GM21360 (cell line): ENCODE measurements at regions not wholly inside any gene's neighbourhood (a gene's known extent, or its start where the extent isn't known, plus 50 kb on each side); places are given as distances from the start of the nearest gene placed in this dataset.

Experiments
- ATAC-seq: cut with Tn5 transposase; IDR thresholded peaks from one replicate; pipeline ENCODE4 v1.9.1; 2021; ENCODE audit warnings: mild to moderate bottlenecking, moderate library complexity; ENCODE audit not compliant: unreplicated experiment

DNA sequence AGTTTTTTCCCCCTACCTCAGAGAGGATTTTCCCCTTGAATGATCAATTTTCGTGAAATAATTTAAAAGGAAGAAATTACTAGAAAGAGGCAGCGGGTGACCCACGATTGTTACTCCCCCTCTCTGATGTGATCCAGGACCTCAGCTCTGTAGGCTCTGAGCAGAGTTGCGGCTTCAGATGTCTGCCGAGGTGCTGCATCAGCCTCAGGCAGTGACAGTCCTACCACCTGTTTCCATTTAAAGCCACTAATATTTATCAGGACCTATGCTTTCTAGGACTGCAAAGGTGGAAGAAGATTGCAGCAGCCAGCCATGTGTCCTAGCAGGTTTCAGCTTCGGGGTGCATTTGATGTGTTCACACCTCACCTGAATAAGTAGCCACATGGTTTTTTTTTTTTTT is 294.8 kb upstream of the C2CD4B start:
- no peak for ATAC-seq

DNA sequence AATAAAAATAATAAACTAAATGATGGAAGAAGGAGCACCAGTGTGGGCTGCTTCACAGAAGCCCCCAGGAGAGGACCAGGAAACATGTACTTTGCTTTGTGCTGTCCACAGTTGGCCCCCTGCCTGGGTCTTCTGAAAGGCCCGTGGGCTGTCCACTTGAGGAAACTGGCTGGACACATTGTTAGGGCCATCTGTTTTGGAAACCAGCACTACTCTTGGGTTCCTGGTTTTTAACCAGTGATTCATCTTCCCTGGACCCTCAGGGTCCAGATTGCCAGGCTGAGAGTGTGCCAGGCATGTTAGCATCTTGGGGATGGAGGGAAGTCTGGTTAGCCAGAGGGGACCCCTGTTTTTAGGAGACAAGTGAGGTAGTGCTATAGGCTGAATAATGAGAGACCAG is 297.2 kb upstream of the C2CD4B start:
- no peak for ATAC-seq

DNA sequence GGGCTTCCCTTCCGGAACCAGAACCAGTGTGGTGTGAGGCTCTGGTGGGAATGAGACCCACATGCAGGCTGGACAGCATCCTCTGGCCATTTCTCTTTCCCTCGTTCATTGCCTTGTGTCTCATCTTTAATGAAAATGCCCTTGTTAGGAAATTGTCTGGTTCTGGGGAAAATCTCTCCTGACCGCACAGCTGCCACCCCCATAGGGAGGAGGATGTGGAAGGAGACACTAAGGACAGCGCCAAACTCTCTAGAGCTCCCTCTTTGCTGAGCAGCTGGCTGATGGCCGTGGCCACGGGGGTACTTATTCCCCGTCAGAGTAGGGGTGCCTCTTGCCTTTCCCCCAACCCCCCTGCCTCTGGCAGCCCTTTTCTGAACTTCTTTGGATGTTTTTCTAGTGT is 297.6 kb upstream of the C2CD4B start:
- ATAC-seq, result no peak

DNA sequence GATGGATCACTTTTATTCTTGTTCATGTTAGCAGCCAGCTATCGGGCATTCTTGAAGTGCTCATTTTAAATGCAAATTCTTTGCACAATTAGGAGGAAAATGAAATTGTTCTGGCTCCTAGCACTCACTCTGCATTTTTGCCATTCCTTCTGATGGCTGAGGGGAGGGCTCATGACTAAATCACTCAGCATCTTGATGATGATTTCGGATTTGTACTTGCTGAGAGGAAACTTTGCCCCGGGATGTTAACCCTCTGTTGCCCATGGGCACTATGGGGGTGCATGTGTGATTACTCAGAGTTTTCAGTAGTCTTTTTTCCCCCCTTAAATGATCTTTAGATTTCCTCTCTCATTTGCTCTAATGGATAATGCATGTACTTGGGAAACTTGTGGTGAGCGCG is 299.6 kb upstream of the C2CD4B start:
- no peak for ATAC-seq

DNA sequence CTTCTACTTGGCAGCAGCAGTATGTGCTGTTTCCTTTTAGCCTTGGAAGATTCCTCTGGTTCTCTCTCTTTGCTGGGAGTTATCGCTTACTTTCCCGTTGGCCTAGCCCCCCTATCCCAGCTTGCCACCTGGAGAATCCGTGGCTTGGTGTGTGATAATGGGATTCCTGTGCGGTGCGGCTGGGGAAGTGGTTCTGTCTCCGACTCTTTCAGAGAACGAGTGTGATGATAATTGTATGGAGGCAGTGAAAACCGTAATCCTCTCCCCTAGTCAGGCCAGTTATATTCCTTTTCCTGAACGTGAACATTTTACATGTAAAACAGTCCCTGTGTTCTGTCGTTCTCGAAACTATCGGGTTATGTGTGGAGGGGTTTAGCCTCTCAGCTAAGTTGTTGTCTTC is 300.1 kb upstream of the C2CD4B start:
- no peak for ATAC-seq

DNA sequence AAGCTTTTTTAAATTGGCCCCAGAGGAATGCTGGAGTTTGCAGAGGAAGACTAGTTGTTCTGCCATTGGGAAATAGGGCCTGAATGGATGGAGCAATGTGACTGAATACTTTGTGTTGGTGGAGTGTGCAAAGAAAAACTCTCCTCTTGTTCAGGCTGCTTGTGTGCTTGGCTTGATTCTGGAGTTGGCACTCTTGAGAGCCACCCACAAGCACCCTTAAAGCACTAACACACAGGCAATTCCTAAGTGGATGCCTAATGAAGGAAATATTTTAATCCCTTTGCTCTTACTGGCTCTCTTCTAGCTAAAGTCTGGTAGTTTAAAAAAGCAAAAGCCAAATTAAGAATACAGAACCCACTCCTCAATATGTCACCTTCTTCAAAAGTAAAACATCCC is 304.4 kb upstream of the C2CD4B start:
- no peak for ATAC-seq

DNA sequence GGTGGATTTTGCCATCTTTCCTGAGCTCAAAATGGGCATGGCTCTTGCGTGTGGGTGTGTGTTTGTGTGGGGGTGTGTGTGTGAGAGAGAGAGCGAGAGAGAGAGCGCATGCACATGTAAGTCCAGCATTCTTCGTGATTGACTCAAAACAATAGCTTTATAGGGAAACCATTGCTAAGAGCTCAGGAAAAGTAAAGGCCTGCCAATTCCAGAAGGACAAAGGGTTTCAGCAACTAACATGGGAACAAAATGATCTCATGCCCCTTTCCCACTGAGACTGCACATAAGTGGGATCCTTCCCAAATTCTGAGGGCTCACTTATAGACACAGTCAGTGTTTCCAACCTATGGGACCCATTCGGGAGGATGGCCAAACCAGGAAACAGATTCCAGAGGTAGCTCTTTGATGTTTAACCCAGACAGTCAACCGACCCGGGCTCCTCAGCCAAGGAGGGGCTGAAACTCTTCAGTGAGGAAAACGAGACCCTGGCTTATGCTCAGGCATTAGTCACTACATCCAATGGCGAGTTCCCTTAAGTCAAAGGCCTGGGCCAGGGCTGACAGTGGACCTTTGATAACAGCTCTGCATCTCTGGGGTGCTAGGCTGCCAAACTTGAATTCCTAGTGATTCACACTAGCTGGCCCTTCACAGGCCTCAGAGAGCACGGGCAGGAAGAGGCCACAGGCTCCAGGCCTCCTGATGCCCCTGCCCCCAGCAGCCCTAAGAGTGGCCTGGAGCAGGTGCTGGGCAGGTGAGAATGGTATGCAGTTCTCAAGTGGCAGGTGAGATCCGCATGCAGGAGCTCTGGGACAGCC is 305.0 kb upstream of the C2CD4B start:
- no peak for ATAC-seq

DNA sequence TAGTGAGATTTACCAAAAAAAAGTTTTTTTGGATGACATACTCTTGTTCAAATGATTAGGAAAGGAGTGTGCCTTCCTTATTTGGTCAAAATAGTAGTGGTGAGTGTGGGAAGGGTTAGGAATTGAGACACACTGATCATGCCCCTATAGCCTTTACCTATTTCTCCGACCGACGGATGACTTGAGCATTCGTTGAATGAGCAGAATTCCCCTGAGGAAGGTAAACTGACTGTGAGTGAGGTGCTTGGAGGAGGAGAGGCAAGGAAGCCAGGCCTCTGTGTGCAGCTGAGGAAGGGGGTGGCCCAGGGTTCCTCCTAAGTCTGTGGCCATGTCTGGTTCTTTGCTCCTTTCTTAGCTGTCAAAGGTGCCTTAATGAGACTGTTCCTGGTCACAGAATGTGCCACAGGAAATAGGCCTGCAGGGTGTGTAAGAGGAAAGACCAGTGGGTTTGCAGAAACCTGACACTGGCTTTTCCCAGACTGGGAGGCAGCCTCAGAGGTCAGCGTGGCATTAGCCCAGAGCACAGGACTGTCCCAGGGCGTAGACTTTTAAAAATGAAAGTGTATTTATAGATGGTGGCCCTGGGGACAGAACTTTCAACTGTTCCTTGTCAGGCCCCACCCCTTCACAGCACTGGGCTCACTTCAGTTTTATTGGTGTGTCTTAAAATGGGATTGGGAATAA is 307.7 kb upstream of the C2CD4B start:
- ATAC-seq, result no peak

DNA sequence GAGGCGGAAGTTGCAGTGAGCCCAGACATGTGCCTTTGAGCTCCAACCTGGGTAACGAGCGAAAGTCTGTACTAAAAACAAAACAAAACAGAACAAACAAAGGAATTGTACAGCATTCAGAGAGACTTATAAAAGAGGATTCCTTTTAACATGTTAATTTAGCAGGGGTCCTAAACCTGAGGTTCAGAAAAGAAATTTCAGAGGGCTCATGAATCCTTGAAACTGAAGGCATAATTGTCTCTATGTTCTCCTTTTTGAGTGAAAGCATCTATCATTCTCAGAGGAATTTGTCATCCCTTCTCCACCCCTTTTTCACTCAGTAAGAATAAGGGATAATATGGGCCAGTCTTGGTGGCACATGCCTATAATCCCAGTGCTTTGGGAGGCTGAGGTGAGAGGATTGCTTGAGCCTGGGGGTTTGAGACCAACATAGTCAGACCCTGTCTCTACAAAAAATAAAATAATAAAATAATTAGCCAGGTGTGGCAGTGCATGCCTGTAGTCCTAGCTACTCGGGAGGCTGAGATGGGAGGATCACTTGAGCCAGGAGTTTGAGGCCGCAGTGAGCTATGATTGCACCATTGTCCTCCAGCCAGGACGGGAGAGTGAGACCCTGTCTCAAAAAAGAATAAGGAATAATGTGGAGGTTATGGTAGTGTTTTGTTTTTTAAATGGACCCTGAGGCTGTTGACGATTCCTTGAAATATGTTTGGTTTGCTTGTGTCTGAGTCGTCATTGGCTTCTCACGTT is 309.1 kb upstream of the C2CD4B start:
- ATAC-seq, result no peak

DNA sequence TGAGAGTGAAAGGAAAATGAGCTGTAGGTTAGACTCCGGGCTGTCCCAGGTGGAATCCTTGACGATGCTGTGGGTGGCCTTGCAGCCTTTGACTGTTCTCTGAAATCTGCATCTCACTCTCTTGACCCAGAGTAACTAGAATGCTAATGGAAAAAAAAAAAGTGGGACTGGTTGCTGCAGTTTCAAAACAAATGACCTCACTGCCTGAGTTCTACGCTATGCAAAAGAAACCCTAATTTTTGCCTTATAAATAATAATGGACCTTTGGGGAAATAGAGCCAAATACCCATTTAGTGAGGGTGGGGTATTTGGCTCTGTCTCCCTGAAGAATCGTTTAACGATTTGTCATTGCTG is 309.7 kb upstream of the C2CD4B start:
- no peak for ATAC-seq

DNA sequence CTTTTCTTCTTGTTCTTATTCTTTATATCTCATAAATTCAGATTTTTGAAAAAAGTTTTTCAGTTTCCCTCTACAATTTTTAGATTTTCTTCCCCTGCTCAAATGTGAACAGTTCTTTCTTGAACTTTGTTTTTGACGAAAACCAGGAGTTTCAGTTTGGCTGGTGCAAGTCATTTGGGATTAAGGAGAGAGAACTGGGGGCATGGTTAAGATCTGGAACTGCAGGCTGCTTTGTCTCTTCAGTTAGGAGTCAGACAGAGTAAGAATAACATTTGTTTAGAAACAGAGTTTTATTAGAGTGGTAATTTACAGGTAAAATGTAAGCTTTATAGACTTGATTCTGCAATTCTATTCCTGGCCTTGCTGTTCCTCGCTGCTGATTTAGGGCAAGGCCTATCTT is 310.5 kb upstream of the C2CD4B start:
- ATAC-seq, result no peak

DNA sequence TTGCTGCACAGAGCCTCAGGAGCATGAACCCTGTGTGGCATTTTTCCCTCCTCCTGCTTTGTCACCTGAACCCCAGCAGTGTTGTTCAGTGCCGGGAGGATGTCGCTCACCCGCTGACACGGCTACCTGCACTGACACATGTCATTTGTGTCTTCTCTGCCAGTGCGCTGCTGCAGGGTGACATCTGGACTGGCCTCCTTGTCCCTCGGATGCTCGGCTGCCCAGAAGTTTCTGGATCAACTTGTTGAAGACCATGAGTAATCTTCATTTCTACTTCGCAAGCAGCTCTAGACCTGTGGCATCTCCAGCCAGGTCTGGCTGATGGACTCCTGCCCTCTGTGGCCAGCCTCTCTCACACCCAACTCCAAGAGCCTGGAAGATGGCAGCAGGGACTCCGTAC is 311.1 kb upstream of the C2CD4B start:
- no peak for ATAC-seq

DNA sequence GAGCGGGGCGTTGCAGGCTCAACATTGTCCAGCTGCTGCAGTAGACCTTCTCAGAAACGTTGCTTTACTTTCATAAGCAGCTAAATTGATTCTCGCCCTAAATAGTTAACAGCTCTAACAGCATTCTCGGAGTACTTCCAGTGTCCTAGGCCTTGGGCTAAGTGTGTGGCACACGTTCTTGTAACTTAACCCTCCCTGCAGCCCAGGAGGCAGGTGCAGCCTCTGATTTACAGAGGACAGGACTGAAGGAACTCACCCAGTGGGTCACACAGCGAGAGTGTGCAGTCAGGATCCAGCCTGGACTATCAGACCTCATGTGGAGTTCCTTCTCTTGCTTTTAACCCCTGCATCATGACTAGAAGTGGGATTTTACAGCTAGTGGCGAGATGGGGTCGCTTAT is 312.8 kb upstream of the C2CD4B start:
- ATAC-seq, result no peak

DNA sequence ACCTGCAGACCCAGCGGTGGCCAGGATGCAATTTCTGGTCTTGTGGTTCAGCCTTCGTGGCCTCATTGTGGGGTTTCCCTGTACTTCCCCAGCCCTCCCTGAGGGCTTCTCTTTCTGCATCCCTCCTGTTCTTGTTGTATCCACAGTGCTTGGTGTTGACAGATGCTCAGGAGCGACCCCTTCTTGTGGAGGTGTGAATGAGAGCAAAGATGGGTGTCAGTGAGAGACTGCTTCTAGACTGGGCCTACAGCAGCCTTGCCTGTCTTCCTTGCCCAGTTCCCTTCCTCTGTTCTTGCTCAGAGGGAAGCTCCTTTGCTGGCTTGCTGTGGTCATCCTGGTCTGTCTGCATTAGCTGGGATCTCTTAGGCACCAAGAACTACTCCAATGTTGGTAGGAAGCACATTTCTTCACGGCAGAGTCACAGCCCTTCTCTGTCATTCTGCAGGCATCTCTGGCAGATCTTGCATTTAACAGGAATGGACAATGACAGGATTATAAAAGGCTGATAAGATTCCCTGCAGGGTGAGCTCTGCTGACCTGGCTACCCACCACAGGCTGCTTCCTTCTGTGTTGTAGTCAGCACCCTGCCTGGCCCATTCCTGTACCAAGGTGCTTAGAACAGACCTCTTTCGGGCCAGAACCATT is 317.8 kb upstream of the C2CD4B start:
- no peak for ATAC-seq

DNA sequence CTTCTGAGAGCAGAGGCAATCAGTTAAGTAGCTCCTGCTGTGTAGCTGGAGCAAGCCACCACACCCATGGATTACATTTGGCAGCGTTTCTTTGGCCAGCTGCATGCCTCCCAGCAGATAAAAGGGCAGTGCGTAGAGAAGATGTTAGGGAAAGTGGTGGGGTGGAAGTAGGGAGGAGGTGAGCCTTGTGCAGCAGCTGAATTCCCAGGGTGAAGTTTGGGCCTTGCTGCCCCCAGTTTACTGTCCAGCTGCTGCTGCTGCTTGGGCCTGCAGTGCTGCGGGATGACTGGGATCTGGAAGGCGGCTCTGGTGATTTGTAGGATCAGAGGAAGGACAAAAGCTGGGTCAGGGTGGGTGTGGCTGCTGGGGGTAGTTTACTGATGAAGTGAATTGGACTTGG is 318.7 kb upstream of the C2CD4B start:
- ATAC-seq, result no peak

DNA sequence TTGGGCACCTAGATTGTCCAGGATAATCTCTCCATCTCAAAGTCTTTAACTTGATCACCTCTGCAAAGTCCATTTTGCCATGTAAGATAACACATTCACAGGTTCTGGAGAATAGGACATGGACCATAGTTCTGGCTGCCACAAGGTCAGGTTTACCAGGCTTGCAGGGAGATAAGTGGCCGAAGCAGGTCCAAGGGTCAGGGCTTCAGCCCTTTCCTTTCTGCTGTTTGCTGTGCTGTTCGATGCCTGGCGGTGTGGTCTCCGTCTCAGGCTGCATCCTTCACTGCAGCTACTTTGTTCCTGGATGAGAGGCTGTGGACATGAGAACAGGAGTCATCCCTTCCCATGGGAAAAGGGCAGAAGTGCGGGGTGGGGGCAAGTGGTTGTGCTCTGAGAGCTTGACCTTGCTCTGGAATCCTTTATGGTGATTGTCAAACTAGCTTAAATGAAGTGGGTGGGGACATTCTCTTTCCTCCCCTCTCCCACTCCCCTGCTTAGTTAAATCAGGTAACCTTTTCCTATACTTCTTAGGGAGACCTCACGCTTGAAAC is 320.2 kb upstream of the C2CD4B start:
- ATAC-seq, result no peak

DNA sequence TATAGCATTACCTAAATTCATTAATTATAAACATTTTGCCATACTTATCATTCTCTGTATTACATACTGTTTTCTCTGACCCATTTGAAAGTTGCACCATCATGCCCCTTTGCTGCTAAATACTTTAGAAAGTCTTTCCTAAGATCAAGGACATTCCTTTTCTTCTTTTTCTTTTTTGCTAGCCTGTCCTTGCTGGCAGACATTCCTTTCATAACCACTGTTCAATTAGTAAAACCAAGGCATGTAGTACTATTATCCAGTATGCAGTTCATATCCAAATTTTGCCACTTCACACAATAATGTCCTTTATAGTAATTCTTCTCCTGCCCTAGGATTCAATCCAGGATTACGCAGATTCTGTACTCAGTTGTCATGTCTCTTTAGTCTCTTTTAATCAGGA is 321.0 kb upstream of the C2CD4B start:
- ATAC-seq, result no peak

DNA sequence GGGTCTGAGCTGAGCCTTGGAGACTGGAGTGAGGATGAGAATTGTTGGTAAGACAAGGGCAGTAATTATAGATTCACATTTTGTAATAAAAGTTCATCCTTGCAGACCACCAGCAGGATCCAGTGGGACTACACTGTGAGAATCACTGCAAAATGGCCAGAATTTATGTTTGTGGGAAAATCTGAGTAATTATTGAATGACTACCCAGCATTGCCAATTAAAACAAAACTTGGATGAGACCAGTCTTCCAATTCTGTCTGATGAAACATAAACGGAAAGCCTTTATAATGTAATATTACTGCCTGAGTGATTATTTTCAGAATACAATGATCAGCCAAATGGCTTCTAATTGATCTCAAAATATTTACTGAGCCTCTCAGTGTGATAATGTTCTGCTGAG is 323.3 kb upstream of the C2CD4B start:
- ATAC-seq, result no peak

DNA sequence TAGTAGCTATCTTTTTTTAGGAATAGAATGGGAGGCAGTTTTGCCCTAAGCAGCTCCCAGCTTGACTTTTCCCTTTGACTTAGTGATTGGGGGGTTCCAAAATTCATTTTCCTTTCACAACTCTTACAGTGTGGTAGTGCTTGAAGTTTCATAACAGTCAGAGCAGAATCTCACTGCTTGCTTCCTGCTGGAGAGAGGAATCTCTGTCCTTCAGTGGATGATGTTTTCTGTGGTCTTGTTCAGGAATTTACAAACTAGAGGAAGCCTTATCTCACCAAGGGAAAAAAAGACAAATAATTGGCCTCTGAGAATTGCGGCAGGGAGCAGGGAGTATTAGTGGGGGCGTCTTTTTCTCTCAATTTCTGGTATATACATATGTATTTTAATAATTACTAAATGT is 326.6 kb upstream of the C2CD4B start:
- no peak for ATAC-seq

DNA sequence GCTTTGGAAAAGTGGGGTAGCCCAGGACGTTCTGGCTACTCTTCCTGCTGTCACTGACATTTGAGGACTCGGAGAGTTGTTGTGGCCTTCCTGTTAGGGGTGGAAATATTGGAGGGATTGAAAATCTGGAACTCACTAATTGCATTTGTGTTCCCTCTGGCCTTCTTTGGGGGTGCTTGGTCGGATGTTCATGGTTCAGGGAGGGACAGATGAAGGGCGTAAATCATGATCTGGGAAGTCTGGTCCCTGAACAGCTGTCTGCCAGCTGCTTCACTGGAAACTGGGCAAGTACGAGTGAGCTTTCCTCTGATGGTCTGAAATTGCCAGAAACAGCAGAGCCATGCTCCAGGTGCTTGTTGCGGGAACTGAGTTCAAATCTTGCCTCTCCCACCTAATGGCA is 327.8 kb upstream of the C2CD4B start:
- ATAC-seq, result no peak

DNA sequence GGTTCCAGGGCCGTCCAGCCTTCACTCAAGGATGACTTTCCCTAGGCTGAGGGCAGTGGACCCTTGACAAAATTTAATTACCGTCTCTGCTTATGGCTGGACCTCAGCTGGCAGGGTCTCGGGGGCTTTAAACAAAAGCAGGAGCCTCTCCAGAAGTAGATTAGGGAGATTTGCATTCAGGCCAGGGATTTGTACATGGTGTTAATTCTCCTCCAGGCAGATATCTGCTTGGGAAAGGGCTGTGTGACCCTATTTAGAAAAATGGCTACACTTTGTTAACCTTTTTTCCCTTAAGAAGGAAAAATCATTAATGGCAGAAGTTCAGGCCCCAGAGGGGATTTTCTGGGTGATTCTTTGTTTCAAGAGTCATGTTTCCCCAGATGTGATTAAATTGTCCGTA is 329.1 kb upstream of the C2CD4B start:
- ATAC-seq, result no peak
